ENCODE measurements at regions not wholly inside any gene's neighbourhood (a gene's known extent, or its start where the extent isn't known, plus 50 kb on each side); places are given as distances from the start of the nearest gene placed in this dataset.

DNA sequence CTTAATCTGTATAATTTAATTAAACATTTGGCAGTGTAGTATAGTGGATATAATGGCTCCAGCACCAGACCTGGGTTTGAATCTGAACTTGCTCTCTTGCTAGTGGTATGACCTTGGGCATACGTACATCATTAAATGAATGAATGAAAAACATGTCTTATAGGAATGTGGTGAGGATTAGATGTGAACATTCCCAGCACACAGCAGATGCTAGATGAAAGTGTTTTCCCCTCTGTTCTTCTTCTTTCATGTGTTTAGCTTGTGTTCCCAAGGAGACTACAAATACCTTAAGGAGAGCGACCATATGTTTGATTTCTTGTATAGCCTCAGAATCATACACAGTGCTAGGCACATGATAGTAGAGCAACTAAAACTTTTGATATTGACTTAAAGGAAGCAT is 56.5 kb downstream of the CT47B1 start:
- intact Hi-C loops (cut with micrococcal nuclease): no loop called here

DNA sequence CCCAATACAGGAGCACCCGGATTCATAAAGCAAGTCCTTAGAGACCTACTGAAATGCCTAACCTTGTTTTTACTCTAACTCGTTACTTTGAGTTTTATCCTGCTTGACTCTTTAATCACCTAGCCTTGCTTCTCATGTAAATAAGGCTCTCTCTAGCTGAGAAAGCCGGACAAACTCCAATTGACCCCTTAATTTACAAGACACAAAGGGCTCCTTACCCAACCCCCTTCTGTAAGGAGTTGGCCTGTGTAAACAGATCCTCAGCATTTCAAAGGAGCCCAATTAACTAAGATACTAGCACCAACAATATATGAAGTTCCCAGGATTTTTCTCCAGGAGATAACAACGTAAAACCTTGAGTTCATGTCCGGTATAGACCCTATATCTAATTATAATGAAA is 61.7 kb downstream of the CT47B1 start:
- intact Hi-C loops (cut with micrococcal nuclease): no loop called here

DNA sequence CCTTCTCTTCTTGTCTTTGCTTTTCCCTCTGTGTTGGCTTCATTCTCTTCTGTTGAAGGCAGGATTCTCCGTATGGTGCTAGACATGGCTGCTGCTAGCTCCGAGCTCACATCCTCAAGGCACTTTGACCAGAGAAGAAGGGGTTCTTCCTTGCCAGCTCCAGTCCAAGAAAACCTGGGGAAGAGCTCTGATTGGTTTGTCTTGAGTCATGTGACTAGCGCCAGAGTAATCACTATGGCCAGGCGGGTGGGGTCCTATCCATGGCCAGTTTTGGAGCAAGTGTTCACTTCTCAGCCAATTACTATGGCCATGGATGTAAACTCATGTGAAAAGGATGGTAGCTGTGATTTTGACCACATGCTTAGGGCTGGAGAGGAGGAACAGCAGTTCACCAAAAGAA is 74.2 kb downstream of the CT47B1 start:
- intact Hi-C loops (cut with micrococcal nuclease): no loop called here

DNA sequence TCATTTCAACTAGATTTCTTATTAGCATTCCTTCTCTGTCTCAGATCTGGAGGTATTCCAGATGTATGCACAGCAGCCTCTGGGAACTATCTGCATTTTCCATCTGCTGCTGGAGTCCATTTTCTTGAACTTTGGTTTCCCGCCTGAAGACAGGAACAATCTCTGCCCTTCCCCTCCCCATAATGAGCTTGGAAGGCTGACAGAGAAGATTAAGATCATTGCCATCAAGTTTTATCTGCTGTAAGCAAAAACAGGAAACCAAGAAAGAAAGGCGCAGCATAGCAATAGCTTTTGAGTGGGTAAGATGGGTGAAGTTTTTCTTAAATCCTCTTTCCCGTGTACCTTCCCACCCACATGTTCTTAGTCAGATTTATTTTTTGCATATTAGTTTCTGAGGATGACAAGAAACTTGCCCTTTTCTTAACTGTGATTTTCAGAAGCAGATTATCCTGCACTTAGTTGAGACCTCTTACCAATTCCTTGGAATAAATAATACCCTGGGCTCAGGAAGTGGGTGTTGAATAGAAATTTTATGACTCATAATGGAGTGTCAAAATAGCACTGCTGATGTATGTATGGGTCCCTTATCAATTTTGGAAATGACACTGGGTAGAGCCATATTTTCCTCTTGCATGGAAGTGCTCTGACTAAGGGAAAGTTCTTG is 78.3 kb downstream of the CT47B1 start:
- intact Hi-C loops (cut with micrococcal nuclease): no loop called here

DNA sequence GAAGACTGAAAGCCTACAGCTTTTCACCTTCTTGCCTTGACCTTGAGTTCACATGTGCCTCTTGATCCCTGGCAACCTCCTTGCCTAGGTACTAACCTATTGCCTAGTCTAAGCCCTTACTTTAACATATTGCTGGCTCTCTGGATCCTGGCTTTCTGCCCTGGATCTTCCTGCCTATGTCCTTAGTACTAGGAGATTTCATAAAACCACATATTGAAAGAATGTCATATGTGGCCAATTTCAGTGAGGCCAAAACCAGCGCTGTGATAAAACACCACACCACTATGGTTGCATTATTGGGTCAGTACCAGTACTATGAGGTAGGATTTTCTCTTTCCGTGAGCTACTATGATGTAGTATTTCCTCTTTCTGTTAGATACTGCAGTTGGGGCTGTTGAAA is 80.4 kb downstream of the CT47B1 start:
- intact Hi-C loops (cut with micrococcal nuclease): no loop called here

DNA sequence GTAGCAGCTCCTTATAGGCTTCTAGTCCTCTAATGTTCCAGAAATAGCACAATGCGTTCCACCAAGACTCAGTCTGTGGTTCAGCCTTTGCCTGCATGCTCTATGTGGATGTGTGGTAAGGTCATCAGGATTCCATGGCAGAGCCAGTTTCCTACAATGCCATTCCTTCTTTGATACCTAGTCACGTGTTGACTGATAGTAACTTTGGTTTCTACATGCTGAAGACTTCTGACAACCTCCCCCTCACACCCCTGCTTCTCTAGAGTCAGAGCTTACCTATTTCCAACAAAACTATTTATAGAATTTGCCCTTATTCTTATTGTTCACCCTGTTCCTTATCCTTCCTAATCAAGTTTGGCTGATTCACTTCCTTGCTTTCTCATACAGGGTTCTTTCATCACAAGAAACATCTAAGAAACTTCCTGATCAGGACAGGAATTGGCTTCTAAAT is 81.1 kb downstream of the CT47B1 start:
- intact Hi-C loops (cut with micrococcal nuclease): loop anchor here (5.0 kb wide), 2 partner anchors 368 to 513 kb away; no protein-coding TSS in a partner anchor

DNA sequence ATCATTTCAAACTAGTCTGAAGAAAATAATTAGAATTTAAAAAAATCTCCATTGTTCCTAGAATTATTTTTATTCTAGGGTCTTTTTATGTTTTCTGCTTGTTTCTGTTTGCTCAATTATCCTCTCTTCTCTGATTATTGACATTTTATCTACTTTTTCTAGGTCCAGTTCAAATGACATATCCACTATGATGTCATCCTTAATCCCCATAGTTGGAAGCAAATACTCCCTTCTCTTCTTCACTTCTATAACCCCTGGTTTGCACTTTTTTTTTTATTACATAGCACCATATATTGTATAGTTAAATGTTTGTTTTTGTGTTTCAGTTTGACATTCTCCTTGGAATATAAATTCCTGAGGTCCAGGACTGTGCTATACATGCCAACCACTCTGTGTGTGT is 82.6 kb downstream of the CT47B1 start:
- intact Hi-C loops (cut with micrococcal nuclease): loop anchor here (5.0 kb wide), 2 partner anchors 369 to 514 kb away; no protein-coding TSS in a partner anchor

DNA sequence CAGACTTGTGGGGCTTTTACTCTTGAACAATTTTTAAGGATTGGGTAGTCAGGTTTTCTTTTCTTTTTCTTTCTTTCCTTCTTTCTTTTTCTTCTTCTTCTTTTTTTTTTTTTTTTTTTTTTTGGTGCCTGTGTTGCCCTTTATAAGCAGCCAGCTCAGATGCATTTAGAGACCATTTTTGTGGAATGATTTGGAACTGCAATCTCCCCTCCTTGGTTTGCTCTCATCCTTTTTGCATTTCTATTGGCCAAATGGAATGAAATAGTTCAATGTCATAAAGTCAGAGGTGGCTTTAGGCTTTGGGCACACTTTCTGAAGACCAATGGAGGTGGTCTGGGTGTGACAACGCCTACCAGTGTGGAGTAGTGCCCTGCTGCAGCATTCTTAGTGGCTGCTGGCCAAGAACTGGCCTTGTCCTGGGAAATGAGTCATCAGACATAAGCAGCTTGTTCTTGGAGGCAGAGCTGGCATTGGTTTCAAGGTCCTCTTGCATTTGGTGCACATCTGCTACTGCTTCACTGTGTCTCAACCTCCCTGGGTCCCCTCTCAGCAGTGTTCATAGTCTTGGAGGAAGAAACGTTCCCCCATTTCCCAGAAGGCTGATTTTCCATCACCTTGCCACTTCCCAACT is 84.5 kb downstream of the CT47B1 start:
- intact Hi-C loops (cut with micrococcal nuclease): loop anchor here (2.0 to 5.0 kb wide), 3 partner anchors 371 to 788 kb away; no protein-coding TSS in a partner anchor

DNA sequence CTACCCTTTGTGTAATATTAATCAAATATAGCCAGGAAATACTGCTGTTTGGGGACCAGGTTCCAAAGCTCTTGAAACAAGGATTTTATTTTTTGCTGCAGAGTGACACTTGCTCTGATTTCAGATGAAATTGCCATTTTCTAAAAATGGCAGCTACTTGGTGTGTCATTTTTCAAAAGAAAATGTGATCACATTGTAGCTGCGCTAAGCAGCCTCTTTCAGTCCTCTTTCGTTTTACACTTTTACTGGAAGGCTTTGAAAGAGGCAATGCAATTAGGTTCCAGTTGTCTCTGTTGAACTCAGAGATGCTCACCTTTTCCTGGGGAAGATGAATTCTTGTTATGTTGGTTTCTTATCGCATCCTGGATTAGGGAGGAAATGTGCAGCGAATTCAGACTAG is 85.1 kb downstream of the CT47B1 start:
- intact Hi-C loops (cut with micrococcal nuclease): loop anchor here (2.0 to 5.0 kb wide), 3 partner anchors 372 to 788 kb away; no protein-coding TSS in a partner anchor

DNA sequence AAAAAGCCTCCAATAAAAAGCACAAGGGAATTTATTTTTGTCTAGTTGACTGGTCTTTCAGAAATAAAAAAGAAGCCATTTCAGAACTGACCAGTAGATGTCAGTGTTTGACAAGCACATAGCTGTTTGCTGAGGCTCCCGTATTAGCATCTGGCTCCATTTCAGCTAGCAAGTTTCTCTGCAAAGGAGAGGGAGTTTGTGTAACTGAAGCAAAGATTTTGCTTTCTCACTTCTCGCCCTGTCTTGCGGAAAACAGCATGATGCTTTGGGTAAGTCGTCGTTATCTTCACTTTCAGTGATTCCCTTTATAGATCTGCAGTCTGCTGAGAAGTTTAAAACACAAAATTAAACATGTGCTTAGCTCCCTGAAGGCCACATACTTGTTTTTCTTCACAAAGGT is 85.5 kb downstream of the CT47B1 start:
- intact Hi-C loops (cut with micrococcal nuclease): loop anchor here (2.0 to 5.0 kb wide), 3 partner anchors 372 to 789 kb away; no protein-coding TSS in a partner anchor

DNA sequence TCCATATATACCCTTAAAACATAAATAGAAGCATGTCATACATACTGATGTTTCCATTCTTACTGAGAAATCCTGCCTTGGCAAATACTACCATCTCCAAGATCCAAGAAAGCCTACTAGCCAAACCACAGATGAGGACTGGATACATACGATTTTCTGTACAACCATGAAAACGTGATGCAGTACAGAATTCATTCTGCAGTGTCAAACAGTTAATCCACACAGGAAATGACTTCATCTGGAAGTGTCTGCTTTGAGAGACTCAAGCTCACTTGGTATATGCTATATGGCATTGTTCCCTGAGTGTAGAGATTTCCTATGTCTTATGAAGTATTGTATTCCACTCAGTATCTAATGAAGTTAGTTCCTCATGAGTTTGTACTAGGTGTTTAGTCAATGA is 94.3 kb downstream of the CT47B1 start:
- intact Hi-C loops (cut with micrococcal nuclease): no loop called here

DNA sequence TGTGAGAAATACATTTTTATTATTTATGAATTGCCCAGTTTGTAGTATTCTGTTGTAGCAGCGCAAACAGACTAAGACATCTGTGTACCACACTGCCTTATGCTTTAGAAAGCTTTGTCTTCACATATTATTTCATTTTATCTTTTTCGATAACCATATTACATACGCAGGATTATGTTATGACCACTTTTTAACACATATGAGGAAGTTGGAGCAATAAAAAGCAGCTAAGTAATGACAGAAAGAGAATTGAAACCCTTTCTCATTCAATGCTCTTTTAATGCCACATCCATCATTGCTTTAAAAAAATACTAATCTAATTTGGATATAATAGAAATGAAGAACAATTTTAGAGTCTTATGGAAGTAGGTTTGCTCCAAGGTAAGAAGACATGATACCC is 99.7 kb downstream of the CT47B1 start:
- intact Hi-C loops (cut with micrococcal nuclease): no loop called here

DNA sequence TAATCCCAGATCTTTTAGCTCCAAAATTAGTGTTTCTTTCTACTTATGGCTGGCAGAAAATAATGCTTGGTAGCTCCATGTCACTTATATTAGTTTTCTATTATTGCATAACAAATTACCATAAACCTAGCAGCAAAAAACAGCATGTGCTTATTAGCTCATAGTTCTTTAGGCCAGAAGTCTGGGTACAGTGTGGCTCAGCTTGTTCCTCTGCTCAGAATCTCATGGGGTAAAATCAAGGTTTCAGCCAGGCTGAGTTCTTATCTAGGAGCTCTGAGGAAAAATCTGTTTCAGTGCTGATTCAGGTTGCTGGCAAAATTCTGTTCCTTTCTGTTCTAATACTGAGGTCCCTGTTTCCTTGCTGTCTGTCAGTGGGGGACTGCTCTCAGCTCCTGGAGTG is 101.1 kb downstream of the CT47B1 start:
- intact Hi-C loops (cut with micrococcal nuclease): no loop called here

DNA sequence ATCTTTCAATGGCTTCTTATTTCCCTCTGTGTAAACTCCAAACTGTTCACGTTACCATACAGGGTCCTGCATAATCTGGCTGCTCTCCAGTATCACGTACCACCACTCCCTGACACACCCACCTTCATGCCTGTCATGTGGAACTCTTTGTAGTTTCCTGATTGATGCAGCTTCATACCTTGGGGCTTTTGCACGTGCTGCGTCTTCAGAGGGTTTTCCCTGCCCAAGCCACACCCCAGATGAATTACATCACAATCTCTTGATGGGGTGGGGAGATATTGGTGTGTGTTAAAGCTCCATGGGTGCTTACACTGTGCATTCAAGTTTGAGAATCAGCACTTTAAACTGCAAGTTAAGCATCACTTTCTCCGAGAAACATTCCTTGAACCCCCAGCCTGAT is 101.9 kb downstream of the CT47B1 start:
- intact Hi-C loops (cut with micrococcal nuclease): no loop called here

DNA sequence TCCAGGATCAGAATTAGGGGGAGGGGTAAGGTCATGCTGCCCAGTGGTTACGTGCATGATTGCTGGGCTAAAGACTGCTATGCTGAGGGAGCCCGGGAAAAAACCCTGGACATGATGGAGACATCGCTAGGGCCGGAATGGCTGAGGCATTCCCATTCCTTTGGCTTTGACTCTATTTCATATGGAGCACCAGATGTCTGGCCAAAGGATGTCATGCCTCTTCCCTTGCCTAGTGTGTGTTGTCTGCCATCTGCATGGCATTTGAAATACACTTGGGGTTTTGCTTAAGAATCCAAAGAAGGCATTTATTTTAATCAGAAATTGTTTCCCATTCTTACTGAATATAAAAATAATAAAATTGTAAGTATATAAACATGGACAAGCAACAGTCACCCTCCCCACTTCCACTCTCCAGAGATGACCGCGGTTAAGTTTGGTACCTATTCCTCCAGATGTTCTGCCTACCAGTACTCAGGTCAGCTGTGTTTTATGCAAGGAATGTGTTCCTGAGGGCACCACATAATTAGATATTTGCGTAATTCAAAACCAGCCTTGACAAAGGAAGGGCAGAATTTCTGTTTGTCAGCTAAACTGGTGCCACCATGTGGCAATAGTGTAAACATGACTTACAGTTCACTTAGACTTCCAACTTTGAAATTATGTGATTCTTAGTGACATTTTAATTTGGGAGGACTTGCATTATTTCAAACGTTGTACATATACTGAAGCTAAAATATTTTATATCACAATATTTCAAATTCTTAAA is 105.9 kb downstream of the CT47B1 start:
- intact Hi-C loops (cut with micrococcal nuclease): loop anchor here (1.0 kb wide), 1 partner anchor 271 kb away; no protein-coding TSS in a partner anchor

DNA sequence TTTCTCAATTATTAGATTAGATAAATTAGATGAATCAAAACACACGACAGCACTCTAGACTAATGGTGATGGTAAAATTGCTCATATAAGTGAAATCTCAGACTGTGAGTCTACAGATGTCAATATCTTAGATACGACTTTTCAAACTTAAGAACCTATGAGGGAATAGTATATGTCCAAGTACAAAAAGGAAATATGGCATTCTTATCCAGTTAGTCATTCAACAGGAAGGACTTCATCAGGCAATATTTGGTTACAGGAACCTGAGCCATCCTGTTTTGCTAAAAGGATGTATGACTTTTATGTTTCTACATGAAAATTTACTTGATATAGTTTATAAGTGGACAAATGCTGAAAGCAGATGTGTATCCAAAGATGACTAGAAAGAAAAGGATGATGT is 107.0 kb downstream of the CT47B1 start:
- intact Hi-C loops (cut with micrococcal nuclease): no loop called here

DNA sequence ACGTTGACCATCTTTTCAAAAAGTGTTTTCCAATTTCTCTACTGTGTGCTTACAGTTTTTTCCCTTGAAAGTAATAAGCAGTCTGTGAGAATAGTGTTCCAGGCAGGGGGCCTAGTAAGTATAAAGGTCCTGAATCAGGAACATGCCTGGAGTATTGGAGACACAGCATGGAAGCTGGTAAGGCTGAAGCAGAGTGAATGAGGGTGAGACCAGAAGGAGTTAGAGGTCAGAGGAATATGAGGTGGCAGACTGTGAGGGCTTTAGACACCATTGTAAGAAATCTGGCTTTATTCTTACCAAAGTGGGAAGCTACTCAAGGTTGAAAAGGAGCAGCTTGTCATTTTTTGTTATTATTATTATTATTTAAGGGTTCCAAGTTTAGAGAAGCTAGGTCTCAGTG is 107.4 kb downstream of the CT47B1 start:
- intact Hi-C loops (cut with micrococcal nuclease): no loop called here

DNA sequence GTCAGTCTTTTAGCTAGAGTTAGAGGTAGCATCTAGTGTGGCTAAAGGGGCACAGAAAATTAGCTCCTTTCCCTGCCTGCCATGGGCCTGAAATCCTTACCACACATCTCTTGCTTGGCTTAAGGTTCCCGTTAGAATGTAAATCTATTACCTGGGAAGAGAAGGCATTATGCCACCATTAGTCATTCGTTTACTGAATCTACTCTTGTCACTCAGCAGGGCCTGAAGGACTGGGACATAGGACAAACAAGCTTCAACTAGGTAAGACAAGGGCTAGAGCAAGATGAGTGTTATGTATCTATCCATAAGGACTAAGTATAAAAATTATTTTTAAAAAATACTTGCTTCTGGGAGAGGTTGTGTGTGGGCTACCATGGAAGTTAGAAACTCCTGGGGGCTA is 112.4 kb downstream of the CT47B1 start:
- intact Hi-C loops (cut with micrococcal nuclease): no loop called here

DNA sequence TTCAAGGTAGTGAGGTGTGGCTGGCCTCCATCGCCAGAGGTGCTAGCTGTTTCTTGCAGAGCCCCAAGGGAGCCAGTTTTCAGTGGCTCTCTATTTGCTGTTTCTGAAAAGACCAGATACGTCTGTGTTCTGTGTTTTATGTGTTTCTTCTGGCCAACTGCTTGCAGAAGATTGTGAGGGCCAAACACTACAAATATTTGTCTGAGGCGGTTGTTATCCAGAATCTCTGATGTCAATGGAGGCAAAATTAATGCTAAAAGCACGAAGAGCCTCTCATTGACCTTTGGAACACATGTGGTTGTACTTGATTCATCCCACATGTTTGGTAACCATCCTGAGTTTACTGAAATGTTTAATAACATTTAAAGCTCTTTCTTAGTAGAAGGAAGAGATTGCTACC is 113.9 kb downstream of the CT47B1 start:
- intact Hi-C loops (cut with micrococcal nuclease): no loop called here

DNA sequence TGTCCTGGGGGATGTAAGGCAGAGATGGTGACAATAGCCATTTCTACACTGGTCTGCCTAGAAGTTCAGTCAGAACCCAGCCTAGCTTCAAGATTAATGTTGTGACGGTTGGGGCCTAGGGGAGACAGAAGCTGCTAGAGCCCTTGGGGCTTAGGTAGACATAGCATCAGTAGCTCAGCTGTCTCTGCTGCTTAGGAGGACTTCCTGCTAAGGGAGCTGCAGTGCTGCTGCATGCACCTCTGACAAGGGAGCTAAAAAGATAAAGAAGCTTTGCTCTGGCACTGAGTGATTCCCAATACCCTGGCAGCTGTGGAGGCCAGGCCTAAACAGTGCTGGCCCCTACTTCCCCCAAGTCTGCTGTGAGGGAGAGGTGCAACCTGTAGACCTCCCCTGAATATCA is 116.0 kb downstream of the CT47B1 start:
- intact Hi-C loops (cut with micrococcal nuclease): no loop called here

DNA sequence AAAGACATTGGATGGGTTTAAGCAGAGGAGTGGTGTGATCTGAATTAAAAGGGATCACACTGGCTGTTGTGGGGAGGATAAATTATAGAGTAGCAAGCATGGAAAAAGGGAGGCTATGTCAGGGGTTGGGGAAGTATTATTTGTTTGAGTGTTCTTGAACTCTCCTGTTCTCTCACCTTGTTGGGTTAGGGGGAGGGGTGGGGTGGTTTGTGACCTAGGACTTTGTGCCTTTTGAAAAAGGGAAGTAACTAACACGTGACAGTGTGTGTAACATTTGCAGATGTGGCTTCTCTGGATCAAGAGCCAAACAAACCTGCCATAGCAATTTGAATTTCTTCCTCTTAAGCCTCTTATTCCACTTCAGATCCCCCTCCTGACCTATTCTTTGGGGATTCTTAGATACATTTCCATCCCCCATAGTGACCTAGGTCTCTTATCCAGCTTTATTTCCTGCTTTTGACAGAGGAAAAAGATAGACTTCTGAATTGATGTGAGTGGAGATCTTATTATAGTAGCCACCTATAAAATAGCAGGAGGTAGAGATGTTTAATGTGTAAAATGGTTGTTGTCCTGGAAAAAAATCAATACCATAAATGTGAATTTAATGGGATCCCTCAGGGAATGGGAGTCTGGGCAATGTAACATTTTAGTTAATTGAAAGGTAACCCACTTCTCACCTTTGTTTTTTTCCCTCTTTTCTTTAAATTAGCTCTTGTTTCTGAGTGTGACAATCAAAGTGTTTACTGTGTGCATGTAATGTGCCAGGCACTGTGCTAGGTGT is 120.4 kb downstream of the CT47B1 start:
- intact Hi-C loops (cut with micrococcal nuclease): no loop called here
